ENCODE measurements at regions not wholly inside any gene's neighbourhood (a gene's known extent, or its start where the extent isn't known, plus 50 kb on each side); places are given as distances from the start of the nearest gene placed in this dataset.

GRCh38 chr3:141684758-141685157 lies 53.3 kb upstream of the RNF7 start:
- TF ChIP-seq, protein P1, sequence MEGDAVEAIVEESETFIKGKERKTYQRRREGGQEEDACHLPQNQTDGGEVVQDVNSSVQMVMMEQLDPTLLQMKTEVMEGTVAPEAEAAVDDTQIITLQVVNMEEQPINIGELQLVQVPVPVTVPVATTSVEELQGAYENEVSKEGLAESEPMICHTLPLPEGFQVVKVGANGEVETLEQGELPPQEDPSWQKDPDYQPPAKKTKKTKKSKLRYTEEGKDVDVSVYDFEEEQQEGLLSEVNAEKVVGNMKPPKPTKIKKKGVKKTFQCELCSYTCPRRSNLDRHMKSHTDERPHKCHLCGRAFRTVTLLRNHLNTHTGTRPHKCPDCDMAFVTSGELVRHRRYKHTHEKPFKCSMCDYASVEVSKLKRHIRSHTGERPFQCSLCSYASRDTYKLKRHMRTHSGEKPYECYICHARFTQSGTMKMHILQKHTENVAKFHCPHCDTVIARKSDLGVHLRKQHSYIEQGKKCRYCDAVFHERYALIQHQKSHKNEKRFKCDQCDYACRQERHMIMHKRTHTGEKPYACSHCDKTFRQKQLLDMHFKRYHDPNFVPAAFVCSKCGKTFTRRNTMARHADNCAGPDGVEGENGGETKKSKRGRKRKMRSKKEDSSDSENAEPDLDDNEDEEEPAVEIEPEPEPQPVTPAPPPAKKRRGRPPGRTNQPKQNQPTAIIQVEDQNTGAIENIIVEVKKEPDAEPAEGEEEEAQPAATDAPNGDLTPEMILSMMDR (IDR thresholded peaks at IDR 0.05; ENCODE audit: control insufficient read depth, insufficient read depth, low read depth, low read length, missing control alignments): no peak
- no peak for DNase-seq (ENCODE audit: low read depth)
- H3K4me3 ChIP-seq (ENCODE audit: control insufficient read depth, low read depth, low read length): no peak overlapping the region

- peak overlapping the region; percentile 37 for H3K4me3 ChIP-seq (ENCODE audit: control insufficient read depth, low read depth, low read length)
- TF ChIP-seq, protein P1 (IDR thresholded peaks at IDR 0.05; ENCODE audit: control insufficient read depth, insufficient read depth, low read depth, low read length, missing control alignments): no peak
- peak; percentile 25 for DNase-seq (ENCODE audit: low read depth)
Measured at GRCh38 chr3:141686466-141687291, 51.4 kb upstream of the RNF7 start.

Measured in AG09309 (cell line).